Activated T-cell treated with anti-CD3 and anti-CD28 coated beads for 48 hours (primary cell): ENCODE measurements at regions not wholly inside any gene's neighbourhood (a gene's known extent, or its start where the extent isn't known, plus 50 kb on each side); places are given as distances from the start of the nearest gene placed in this dataset.

ENCODE experiments used
- DNase-seq: peaks from one replicate; pipeline ENCODE4 v3.0.0-alpha.2; 2020; ENCODE audit warnings: low read depth

- no peak for DNase-seq
These were observed 53.0 kb upstream of the SMOX start for GRCh38 chr20:4095639-4096038.

- DNase-seq, result peak; percentile 39
These were observed 56.8 kb upstream of the SMOX start for GRCh38 chr20:4091490-4092479.

- no peak for DNase-seq
These were observed 57.7 kb upstream of the SMOX start for GRCh38 chr20:4090756-4091489.

- no peak for DNase-seq
These were observed 58.7 kb upstream of the SMOX start for GRCh38 chr20:4089756-4090487.

DNA sequence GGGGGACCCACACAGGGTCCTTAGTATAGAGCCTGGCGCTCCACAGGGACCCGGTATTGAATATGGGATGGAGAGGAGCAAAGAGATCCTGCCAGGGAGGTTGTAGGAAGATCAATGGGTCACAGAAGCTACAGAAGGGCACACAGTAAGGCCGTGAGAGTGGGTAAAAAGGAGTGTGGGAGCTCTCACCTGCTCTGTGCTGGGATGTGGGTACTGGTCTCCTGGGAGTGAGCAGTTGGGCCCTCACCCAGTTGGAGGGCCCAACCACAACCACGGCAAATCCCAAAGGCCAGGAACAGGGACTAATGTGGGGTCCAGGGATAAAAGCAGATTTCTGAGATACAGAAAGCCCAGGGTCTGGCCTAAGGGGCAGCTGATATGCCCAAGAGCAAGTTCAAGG is 59.9 kb upstream of the SMOX start:
- DNase-seq, result no peak

DNA sequence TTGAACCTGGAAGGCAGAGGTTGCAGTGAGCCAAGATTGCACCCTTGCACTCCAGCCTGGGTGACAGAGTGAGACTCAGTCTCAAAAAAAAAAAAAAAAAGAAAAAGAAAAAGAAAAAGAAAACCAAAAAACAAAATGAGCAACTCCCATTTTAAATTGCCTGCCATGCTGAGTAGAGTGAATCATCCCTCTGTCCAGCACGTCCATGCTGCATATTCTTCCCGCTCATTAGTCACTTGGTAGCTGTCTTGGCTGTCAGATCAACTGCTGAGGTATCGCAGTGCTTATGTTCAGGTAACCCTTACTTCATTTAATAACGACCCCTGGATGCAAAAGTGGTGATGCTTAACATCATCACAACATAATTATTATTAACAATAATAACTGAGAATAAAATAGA is 60.7 kb upstream of the SMOX start:
- no peak for DNase-seq

- no peak for DNase-seq
These were observed 61.6 kb upstream of the SMOX start for GRCh38 chr20:4086771-4087687.

DNA sequence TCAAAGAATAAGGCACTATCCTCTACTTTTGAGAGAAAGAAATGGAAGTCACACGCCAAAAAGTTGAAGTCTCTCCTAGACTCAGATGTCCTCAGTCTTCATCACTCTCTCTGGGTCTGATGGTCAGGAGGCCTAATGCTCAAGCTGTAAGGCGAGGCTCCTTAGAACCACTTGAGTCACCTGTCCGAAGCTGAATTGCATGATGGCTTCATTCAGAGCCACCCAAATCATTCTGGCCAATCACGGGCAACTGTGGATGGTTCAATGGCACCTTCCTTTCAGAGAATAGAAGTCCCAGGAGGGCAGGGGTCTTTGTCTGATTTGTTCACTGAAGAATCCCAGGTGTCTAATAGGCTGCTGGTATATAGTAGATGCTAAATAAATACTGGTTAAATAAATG is 63.9 kb upstream of the SMOX start:
- no peak for DNase-seq

DNA sequence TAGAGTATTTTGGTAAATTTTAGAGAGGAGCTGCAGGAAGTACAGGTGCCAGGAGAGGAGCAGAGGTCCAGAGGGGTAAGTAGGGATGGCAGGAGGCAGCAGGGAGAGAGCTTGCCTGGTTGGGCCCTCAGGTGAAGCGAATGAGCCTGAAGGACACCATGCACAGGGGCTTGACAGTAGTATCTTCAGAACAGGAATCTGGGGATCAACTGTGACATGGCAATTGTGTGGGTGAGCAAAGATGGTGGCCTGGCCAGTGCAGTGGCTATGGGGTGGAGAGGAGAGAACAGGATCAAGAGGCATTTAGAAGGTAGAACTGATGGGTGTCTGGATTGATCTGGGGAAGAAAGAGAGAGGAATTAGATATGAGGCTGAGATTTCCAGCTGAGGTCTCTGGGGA is 64.5 kb upstream of the SMOX start:
- DNase-seq, result no peak

DNA sequence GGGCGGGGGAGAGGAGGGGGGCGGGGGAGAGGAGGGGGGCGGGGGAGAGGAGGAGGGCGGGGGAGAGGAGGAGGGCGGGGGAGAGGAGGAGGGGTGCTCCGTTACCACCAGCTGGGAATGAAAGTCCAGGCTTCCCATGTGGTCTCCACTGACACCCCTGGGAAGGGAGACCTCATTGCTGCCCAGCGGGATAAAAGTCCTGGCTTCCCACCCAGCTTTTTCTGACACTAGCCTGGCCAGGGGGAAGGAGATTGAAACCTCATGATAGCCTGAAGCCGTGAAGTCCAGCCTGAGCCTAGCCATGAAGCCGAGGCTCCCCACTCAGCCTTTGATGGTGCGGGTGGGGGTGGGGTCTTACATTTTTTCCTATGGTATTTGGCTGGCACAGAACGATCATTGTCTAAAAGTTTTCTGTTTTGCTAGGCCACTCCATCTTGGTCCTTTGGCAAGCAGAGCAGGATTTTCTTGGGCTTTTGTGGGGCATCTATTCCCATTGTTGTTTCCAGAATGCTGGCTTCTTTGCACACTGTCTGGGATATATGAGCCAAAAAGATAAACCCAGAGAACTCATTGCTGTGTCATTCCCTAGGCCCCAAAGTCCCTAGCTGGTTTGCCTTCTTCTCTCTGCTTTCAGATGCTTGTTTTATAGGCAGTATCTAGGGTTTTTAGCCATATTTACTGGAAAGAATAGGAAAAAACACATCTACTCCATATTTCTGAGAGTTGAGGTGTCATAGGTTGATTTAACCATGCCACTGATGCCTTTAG is 65.3 kb upstream of the SMOX start:
- DNase-seq, result no peak

DNA sequence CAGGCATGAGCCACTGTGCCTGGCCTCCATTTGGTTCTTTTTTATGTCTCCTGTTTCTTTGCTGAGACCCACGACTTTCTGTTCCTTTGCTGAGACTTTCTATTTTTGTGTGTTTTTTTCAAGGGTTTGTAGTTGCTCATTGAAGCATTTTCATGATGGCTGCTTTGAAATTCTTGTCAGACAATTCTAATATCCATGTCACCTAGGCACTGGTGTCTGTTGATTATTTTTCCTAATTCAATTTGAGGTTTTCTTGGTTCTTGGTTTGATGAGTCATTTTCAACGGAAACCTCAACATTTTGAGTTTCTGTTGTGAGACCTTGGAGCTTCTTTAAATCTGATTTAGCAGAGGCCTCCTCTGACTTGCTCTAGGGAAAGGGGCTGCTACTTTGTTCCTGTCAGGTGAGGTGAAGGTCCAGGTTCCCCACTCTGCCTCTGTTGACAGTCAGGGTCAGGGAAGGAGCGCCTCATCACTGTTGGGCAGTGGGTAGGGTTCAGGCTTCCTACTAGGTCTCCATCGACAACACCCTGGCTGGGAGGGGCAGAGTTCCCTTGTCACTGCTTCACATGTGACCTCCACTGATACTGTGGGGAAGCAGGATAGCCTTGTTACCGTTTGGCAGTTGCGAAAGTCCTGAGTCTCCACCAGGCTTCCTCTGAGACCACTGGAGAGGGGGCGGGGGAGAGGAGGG is 66.1 kb upstream of the SMOX start:
- peak; percentile 18 for DNase-seq

GRCh38 chr20:4081421-4081820 is 66.1 kb upstream of the RNF24 start:
- no peak for DNase-seq

DNA sequence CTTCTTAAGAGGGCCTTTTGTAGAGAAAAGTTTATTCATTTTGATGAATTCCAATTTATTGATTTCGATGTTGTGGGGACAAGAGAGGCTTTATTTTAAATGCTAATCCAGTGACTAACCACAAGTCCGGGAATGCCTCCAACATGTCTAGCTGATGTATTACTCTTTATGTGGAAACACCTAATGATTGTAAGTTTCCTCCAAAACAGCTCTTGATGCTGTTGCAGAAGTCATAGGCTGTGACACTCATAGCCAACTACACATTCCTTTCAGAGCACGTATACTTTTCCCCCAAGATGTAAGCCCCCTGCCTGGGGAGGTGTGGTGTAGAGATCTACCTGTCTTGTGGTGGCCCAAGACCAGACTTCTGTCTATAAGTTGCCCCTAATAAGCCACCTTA is 61.3 kb upstream of the RNF24 start:
- DNase-seq, result no peak

- DNase-seq, result no peak
These were observed 60.7 kb upstream of the RNF24 start for GRCh38 chr20:4076033-4076432.

- DNase-seq, result no peak
These were observed 59.6 kb upstream of the RNF24 start for GRCh38 chr20:4074877-4075455.

- DNase-seq, result no peak
These were observed 58.7 kb upstream of the RNF24 start for GRCh38 chr20:4073852-4074741.

- DNase-seq, result no peak
These were observed 55.9 kb upstream of the RNF24 start for GRCh38 chr20:4071178-4071693.
